Gastroesophageal sphincter (tissue), 3 donors: ENCODE measurements at regions not wholly inside any gene's neighbourhood (a gene's known extent, or its start where the extent isn't known, plus 50 kb on each side); places are given as distances from the start of the nearest gene placed in this dataset.

ENCODE experiments used
- CTCF ChIP-seq, 4 experiments: fragments of 200-600 bp in 2 of 4; fragments of 450-650 bp in 2 of 4; sonication (generic) in 1 of 4; IDR thresholded peaks; one replicate each; pipeline ENCODE4 v1.5.1; 2017 to 2019; ENCODE audit warnings: antibody characterized with exemption in 4 of 4, mild to moderate bottlenecking in 2 of 4, moderate library complexity in 2 of 4
- EP300 ChIP-seq: sonication (generic); formaldehyde crosslinking; IDR thresholded peaks from one replicate; pipeline ENCODE4 v1.6.1; 2017; ENCODE audit warnings: antibody characterized with exemption, mild to moderate bottlenecking
- POLR2A ChIP-seq, 2 donors: fragments of 450-650 bp; IDR thresholded peaks; one replicate each; pipeline ENCODE4 v1.6.1; 2017; ENCODE audit warnings: antibody characterized with exemption in 2 of 2, mild to moderate bottlenecking in 2 of 2, moderate library complexity in 1 of 2
- POLR2AphosphoS5 ChIP-seq: sonication (generic); formaldehyde crosslinking; IDR thresholded peaks from one replicate; pipeline ENCODE4 v1.6.1; 2017; ENCODE audit warnings: antibody characterized with exemption

- TF ChIP-seq CTCF (IDR thresholded peaks at IDR 0.05) = no peak
- TF ChIP-seq EP300 = no peak
- TF ChIP-seq POLR2A (IDR thresholded peaks at IDR 0.05) = no peak
- TF ChIP-seq POLR2AphosphoS5 = no peak
Observed at GRCh38 chr14:86521031-86521730, 991.2 kb downstream of the FLRT2 start.
